Liver (tissue), 3 donors: ENCODE measurements at regions not wholly inside any gene's neighbourhood (a gene's known extent, or its start where the extent isn't known, plus 50 kb on each side); places are given as distances from the start of the nearest gene placed in this dataset.

ENCODE experiments used
- ATF3 ChIP-seq: IDR thresholded peaks from 2 replicates; pipeline ENCODE4 v1.6.1; 2016; ENCODE audit warnings: antibody characterized with exemption
- EGR1 ChIP-seq, 2 donors: IDR thresholded peaks; 2 replicates each; pipeline ENCODE4 v1.6.1; 2016 to 2018; ENCODE audit warnings: antibody characterized with exemption in 2 of 2, low read depth in 2 of 2
- FOXA1 ChIP-seq: IDR thresholded peaks from 2 replicates; pipeline ENCODE4 v1.6.1; 2016; ENCODE audit warnings: antibody characterized with exemption
- GABPA ChIP-seq, 2 donors: IDR thresholded peaks in 1 of 2; conservative IDR thresholded peaks in 1 of 2; 2 replicates each; pipeline ENCODE4 v1.6.1; 2016; ENCODE audit warnings: antibody characterized with exemption in 2 of 2, mild to moderate bottlenecking in 1 of 2, moderate library complexity in 1 of 2
- RAD21 ChIP-seq, 2 donors: IDR thresholded peaks; 2 replicates each; pipeline ENCODE4 v1.6.1; 2016; ENCODE audit warnings: antibody characterized with exemption in 2 of 2, mild to moderate bottlenecking in 2 of 2
- REST ChIP-seq: IDR thresholded peaks from 2 replicates; pipeline ENCODE4 v1.6.1; 2016; ENCODE audit warnings: antibody characterized with exemption, mild to moderate bottlenecking
- RXRA ChIP-seq, 2 donors: IDR thresholded peaks; 2 replicates each; pipeline ENCODE4 v1.6.1; 2017 to 2018; ENCODE audit warnings: antibody characterized with exemption in 2 of 2, mild to moderate bottlenecking in 1 of 2
- SP1 ChIP-seq: IDR thresholded peaks from 2 replicates; pipeline ENCODE4 v1.6.1; 2018; ENCODE audit warnings: antibody characterized with exemption, mild to moderate bottlenecking
- TAF1 ChIP-seq: conservative IDR thresholded peaks from 2 replicates; pipeline ENCODE4 v1.6.1; 2016; ENCODE audit warnings: antibody characterized with exemption, mild to moderate bottlenecking
- YY1 ChIP-seq: IDR thresholded peaks from 2 replicates; pipeline ENCODE4 v1.6.1; 2016; ENCODE audit warnings: antibody characterized with exemption, mild to moderate bottlenecking
- TF ChIP-seq, protein P1 (sequence below): IDR thresholded peaks from 2 replicates; pipeline ENCODE4 v1.6.1; 2016; ENCODE audit warnings: antibody characterized with exemption
- TF ChIP-seq, protein P2 (sequence below): fragments of 150-350 bp; IDR thresholded peaks from 2 replicates; pipeline ENCODE4 v1.5.1; 2017; ENCODE audit warnings: improper control_type of control experiment, low read depth, low read length; ENCODE audit not compliant: missing input control
- TF ChIP-seq, protein P3 (sequence below): IDR thresholded peaks from 2 replicates; pipeline ENCODE4 v1.6.1; 2016; ENCODE audit warnings: antibody characterized with exemption
- donor health status: healthy.
- donor health status: healthy.

DNA sequence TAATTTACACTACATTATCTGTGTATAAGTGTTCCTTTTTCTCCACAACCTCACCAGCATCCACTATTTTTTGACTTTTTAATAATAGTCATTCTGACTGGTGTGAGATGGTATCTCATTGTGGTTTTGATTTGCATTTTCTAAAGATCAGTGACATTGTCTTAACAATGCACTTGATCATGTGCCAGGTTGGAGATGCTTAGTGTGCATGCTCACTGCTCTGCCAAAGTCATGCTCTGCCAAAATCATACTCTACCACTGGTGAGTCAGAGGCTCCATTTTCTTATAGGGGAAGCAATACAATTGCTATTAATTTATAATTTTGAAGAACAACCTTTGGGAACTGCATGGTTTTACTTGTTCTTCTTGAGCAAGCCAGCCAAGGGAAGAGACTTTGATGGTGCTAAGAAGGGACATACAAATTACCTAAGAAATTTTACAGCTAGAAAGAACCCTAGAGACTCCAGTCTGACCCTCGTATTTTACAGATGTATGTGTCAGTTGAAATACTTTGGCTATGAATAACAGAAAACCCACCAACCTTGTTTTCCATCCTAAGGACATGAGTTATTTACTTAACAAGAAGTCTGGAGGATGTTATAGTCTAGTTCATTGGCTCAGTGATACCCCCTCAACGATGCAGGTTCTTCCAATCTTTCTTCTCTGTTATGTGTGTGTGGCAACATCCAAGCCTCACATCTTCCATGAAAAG is 368.9 kb downstream of the DDX10 start:
- TF ChIP-seq YY1 (no peak), ATF3 (no peak), RAD21 (IDR thresholded peaks at IDR 0.05) (no peak), REST (no peak), SP1 (no peak), RXRA (IDR thresholded peaks at IDR 0.05) (no peak), GABPA (IDR thresholded peaks at IDR 0.05 in 1 of 2, conservative IDR thresholded peaks at IDR 0.05 in 1 of 2) (no peak), EGR1 (IDR thresholded peaks at IDR 0.05; ENCODE audit: low read depth in 2 of 2) (no peak), TAF1 (no peak), FOXA1 (no peak)
- TF ChIP-seq, protein P1, sequence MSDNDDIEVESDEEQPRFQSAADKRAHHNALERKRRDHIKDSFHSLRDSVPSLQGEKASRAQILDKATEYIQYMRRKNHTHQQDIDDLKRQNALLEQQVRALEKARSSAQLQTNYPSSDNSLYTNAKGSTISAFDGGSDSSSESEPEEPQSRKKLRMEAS = no peak
- TF ChIP-seq, protein P2, sequence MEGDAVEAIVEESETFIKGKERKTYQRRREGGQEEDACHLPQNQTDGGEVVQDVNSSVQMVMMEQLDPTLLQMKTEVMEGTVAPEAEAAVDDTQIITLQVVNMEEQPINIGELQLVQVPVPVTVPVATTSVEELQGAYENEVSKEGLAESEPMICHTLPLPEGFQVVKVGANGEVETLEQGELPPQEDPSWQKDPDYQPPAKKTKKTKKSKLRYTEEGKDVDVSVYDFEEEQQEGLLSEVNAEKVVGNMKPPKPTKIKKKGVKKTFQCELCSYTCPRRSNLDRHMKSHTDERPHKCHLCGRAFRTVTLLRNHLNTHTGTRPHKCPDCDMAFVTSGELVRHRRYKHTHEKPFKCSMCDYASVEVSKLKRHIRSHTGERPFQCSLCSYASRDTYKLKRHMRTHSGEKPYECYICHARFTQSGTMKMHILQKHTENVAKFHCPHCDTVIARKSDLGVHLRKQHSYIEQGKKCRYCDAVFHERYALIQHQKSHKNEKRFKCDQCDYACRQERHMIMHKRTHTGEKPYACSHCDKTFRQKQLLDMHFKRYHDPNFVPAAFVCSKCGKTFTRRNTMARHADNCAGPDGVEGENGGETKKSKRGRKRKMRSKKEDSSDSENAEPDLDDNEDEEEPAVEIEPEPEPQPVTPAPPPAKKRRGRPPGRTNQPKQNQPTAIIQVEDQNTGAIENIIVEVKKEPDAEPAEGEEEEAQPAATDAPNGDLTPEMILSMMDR = no peak
- TF ChIP-seq, protein P3, sequence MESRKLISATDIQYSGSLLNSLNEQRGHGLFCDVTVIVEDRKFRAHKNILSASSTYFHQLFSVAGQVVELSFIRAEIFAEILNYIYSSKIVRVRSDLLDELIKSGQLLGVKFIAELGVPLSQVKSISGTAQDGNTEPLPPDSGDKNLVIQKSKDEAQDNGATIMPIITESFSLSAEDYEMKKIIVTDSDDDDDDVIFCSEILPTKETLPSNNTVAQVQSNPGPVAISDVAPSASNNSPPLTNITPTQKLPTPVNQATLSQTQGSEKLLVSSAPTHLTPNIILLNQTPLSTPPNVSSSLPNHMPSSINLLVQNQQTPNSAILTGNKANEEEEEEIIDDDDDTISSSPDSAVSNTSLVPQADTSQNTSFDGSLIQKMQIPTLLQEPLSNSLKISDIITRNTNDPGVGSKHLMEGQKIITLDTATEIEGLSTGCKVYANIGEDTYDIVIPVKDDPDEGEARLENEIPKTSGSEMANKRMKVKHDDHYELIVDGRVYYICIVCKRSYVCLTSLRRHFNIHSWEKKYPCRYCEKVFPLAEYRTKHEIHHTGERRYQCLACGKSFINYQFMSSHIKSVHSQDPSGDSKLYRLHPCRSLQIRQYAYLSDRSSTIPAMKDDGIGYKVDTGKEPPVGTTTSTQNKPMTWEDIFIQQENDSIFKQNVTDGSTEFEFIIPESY = no peak
